OCI-LY7 (cell line): ENCODE measurements at regions not wholly inside any gene's neighbourhood (a gene's known extent, or its start where the extent isn't known, plus 50 kb on each side); places are given as distances from the start of the nearest gene placed in this dataset.

Source experiments
- BruUV-seq: library from RNA; stranded (reverse); fragments of 400-500 nt; replicated peaks from 2 replicates; lab custom pipeline; 2021; lab: Mats Ljungman, UMichigan
- CTCF ChIA-PET: fragments of 300-600 bp; sonication (Branson Sonifier 250); formaldehyde crosslinking; loops from one replicate; lab custom pipeline; 2022; ENCODE audit warnings: antibody characterized with exemption; ENCODE audit not compliant: unreplicated experiment; lab: Charles Lee
- POLR2A ChIA-PET: fragments of 300-600 bp; sonication (Branson Sonifier 250); formaldehyde crosslinking; loops from one replicate; lab custom pipeline; 2022; ENCODE audit warnings: antibody characterized with exemption; lab: Charles Lee
- DNase-seq: peaks from one replicate; pipeline ENCODE4 v3.0.0-alpha.2; 2015; ENCODE audit warnings: low spot score
- H2AFZ ChIP-seq: fragments of 200-600 bp; sonication (generic), shearing (Covaris generic); 2 replicates; pipeline ENCODE4 v1.6.1; 2014; ENCODE audit warnings: mild to moderate bottlenecking, antibody characterized with exemption, low read length, moderate library complexity
- H3K27ac ChIP-seq: fragments of 200-600 bp; sonication (generic); 2 replicates; pipeline ENCODE4 v1.5.1; 2014; ENCODE audit warnings: mixed run types, low read depth, mild to moderate bottlenecking, moderate library complexity, low read length, inconsistent platforms; ENCODE audit not compliant: poor library complexity, severe bottlenecking
- H3K36me3 ChIP-seq: fragments of 200-600 bp; sonication (generic); 2 replicates; pipeline ENCODE4 v1.6.1; 2014; ENCODE audit warnings: mild to moderate bottlenecking, antibody characterized with exemption, low read length, moderate library complexity, mixed read lengths; ENCODE audit not compliant: insufficient read depth
- H3K4me1 ChIP-seq: fragments of 200-600 bp; sonication (generic); 2 replicates; pipeline ENCODE4 v1.5.1; 2014; ENCODE audit warnings: mild to moderate bottlenecking, low read length; ENCODE audit not compliant: insufficient read depth, poor library complexity, severe bottlenecking
- H3K4me2 ChIP-seq: fragments of 200-600 bp; sonication (generic); 2 replicates; pipeline ENCODE4 v1.6.1; 2014; ENCODE audit warnings: mild to moderate bottlenecking, low read length
- H3K4me3 ChIP-seq: fragments of 200-600 bp; sonication (generic); 2 replicates; pipeline ENCODE4 v1.5.1; 2014; ENCODE audit warnings: mild to moderate bottlenecking, low read depth, low read length; ENCODE audit not compliant: poor library complexity, severe bottlenecking
- H3K79me2 ChIP-seq: fragments of 200-600 bp; sonication (generic); 2 replicates; pipeline ENCODE4 v1.6.1; 2016; ENCODE audit warnings: low read depth, mild to moderate bottlenecking, low read length, moderate library complexity, mixed read lengths; ENCODE audit not compliant: insufficient read depth
- H3K9me2 ChIP-seq: fragments of 200-600 bp; sonication (generic); 2 replicates; pipeline ENCODE4 v1.6.1; 2016; ENCODE audit warnings: mild to moderate bottlenecking, low read length, mixed read lengths; ENCODE audit not compliant: insufficient read depth
- H3K9me3 ChIP-seq: fragments of 200-600 bp; sonication (generic); 2 replicates; pipeline ENCODE4 v1.6.1; 2014; ENCODE audit warnings: mild to moderate bottlenecking, mixed run types, low read length, mixed read lengths
- H4K20me1 ChIP-seq: fragments of 200-600 bp; sonication (generic); 2 replicates; pipeline ENCODE4 v1.6.1; 2014; ENCODE audit warnings: mild to moderate bottlenecking, antibody characterized with exemption, low read length, moderate library complexity, mixed read lengths; ENCODE audit not compliant: insufficient read depth
- EZH2phosphoT487 ChIP-seq: fragments of 200-600 bp; sonication (generic); IDR thresholded peaks from 2 replicates; pipeline ENCODE4 v1.6.1; 2018; ENCODE audit warnings: low read depth, borderline replicate concordance, mild to moderate bottlenecking, mixed run types, antibody characterized with exemption, low read length, moderate library complexity, mixed read lengths
- intact Hi-C: fragments of 100-400 bp; cut with micrococcal nuclease; formaldehyde crosslinking; loops from one replicate; pipeline ENCODE4 v1.10.0; 2022; ENCODE audit not compliant: unreplicated experiment
- TF ChIP-seq, protein P1 (sequence below): fragments of 200-600 bp; sonication (generic); conservative IDR thresholded peaks from 2 replicates; pipeline ENCODE4 v1.5.1; 2014; ENCODE audit warnings: mild to moderate bottlenecking, antibody characterized with exemption, low read length, moderate library complexity, mixed read lengths

DNA sequence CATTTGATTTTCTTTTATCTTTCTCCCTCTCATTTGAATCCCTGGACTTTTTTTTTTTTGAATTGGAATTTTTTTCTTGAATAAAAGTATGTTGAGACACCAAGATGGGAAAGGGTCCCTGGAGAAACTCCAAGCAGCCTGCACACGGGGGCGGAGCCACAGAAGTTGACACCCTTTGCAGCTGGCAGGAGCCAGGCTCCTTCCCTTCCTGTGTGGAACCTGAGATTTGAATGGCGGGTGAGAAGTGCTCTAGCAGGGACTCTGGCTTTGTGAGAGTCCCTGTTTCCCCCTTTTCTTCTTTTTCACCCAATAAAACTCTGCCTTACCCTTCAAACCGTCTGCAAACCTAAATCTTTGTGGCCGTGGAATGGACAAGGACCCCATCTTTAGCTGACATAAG is 1381.0 kb upstream of the MIR17HG start:
- TF ChIP-seq EZH2phosphoT487 = no peak
- TF ChIP-seq, protein P1, sequence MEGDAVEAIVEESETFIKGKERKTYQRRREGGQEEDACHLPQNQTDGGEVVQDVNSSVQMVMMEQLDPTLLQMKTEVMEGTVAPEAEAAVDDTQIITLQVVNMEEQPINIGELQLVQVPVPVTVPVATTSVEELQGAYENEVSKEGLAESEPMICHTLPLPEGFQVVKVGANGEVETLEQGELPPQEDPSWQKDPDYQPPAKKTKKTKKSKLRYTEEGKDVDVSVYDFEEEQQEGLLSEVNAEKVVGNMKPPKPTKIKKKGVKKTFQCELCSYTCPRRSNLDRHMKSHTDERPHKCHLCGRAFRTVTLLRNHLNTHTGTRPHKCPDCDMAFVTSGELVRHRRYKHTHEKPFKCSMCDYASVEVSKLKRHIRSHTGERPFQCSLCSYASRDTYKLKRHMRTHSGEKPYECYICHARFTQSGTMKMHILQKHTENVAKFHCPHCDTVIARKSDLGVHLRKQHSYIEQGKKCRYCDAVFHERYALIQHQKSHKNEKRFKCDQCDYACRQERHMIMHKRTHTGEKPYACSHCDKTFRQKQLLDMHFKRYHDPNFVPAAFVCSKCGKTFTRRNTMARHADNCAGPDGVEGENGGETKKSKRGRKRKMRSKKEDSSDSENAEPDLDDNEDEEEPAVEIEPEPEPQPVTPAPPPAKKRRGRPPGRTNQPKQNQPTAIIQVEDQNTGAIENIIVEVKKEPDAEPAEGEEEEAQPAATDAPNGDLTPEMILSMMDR = no peak
- Histone ChIP-seq H3K4me1 (no peaks in the 10 kb centered on the region), H3K79me2 (no peaks in the 10 kb centered on the region), H3K9me3 (peaks cover 6% of the 10 kb centered on the region; the same call in 1 of the 2 replicates), H3K4me3 (no peak overlapping the region), H2AFZ (no peak overlapping the region), H3K36me3 (no peaks in the 10 kb centered on the region), H3K9me2 (no peaks in the 10 kb centered on the region), H4K20me1 (no peaks in the 10 kb centered on the region), H3K4me2 (no peak overlapping the region), H3K27ac (no peak overlapping the region)
- DNase-seq = no peak
- BruUV-seq = no TSS peak
- ChIA-PET POLR2A (no interaction called here), CTCF (no interaction called here)
- intact Hi-C loops = no loop called here

DNA sequence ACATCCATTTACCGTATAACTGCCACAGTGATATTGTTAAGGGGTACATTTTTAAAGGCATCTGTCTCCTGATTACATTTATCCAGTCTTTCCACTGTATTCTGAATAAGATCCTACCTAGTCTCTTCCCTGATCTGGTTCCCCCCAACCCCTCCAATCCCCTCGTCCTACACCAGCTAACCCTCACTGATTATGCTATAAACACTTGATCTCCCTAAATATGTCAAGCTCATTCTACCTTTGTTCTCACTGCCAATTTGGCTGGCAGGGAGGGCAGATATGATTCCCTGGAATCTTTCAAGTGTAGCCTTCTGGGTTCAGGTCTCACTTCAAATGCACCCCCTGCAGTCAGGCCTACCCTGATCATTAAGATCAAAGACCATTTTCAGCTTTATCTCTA is 1379.8 kb upstream of the MIR17HG start:
- H2AFZ ChIP-seq = no peak overlapping the region
- ChIA-PET POLR2A (interaction anchor here (0.7 kb wide), 1 partner anchor 9 kb away, joined by 3 read pairs; no protein-coding TSS in a partner anchor), CTCF (no interaction called here)
- peaks cover 7% of the 10 kb centered on the region; the same call in 1 of the 2 replicates for H3K9me3 ChIP-seq
- H3K36me3 ChIP-seq = no peaks in the 10 kb centered on the region
- H3K9me2 ChIP-seq = no peaks in the 10 kb centered on the region
- H3K4me2 ChIP-seq = no peak overlapping the region
- H4K20me1 ChIP-seq = no peaks in the 10 kb centered on the region
- intact Hi-C loops = no loop called here
- no TSS peak for BruUV-seq
- no peak overlapping the region for H3K27ac ChIP-seq
- TF ChIP-seq, protein P1 = no peak
- no peak for TF ChIP-seq EZH2phosphoT487
- no peaks in the 10 kb centered on the region for H3K79me2 ChIP-seq
- no peak for DNase-seq
- H3K4me3 ChIP-seq = no peak overlapping the region
- H3K4me1 ChIP-seq = no peaks in the 10 kb centered on the region

DNA sequence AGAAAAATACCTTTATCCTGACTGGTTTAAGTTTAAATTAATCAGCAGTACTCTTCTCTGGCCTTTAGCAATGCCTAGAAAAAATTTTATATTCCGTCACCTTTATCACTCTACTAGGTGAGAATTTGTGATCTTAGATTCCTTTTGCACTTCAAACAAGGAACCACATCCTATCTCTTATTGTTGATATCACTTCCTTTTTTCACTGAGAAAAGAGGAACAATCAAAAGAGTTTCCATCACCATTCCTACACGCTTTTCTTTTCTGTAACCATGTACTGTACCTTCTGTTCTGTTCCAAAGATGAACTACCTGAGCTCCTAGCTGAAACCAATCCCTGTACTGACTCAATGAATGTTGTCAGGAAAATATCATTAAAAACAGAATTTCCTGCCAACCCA is 1379.0 kb upstream of the MIR17HG start:
- no peaks in the 10 kb centered on the region for H4K20me1 ChIP-seq
- CTCF ChIA-PET = no interaction called here
- no peaks in the 10 kb centered on the region for H3K4me1 ChIP-seq
- H3K36me3 ChIP-seq = no peaks in the 10 kb centered on the region
- H2AFZ ChIP-seq = no peak overlapping the region
- H3K9me2 ChIP-seq = no peaks in the 10 kb centered on the region
- POLR2A ChIA-PET = interaction anchor here (0.5 to 0.6 kb wide), 2 partner anchors 9 to 1979 kb away, joined by 4 to 6 read pairs; no protein-coding TSS in a partner anchor
- H3K4me2 ChIP-seq = no peak overlapping the region
- no peak overlapping the region for H3K4me3 ChIP-seq
- TF ChIP-seq, protein P1 = no peak
- TF ChIP-seq EZH2phosphoT487 = no peak
- no peaks in the 10 kb centered on the region for H3K79me2 ChIP-seq
- BruUV-seq = no TSS peak
- intact Hi-C loops = no loop called here
- no peak overlapping the region for H3K27ac ChIP-seq
- DNase-seq = no peak
- H3K9me3 ChIP-seq = peaks cover 4% of the 10 kb centered on the region; the same call in 1 of the 2 replicates
